ENCODE measurements at regions not wholly inside any gene's neighbourhood (a gene's known extent, or its start where the extent isn't known, plus 50 kb on each side); places are given as distances from the start of the nearest gene placed in this dataset.

DNA sequence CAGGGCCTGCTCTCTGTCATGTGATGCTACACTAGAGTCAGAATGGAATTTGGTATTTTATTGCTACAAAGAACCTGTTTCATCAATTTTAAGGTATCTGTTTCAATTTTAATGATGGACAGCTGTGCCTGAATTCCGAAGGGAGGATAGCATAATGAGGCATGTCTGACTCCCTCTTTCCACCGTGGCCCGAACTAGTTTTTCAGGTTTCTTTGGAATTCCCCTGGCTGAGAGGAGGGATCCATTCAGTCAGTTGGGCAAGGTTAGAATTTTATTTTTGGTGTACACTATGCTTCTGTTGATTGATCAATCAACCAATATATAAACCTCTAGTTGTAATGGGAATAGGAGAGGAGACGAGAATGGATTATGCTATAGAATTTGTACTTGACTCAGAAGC is 761.8 kb downstream of the FAM133A start:
- Mint-ChIP-seq H3K9me3 (peaks cover 3% of the 10 kb centered on the region; the same call in 2 of the 3 replicates), H3K27ac (no peak overlapping the region), H3K36me3 (ENCODE audit: low read depth) (peaks cover 16% of the 10 kb centered on the region; the same call in 2 of the 3 replicates), H3K27me3 (ENCODE audit: insufficient read depth, low read depth, poor library complexity) (no peaks in the 10 kb centered on the region), H3K4me1 (no peaks in the 10 kb centered on the region), H3K4me3 (no peak overlapping the region)
- ATAC-seq (no peak), DNase-seq (ENCODE audit: low spot score) (no peak)
- H3K9me2 ChIP-seq (ENCODE audit: insufficient read depth) = no peaks in the 10 kb centered on the region
- no peaks in the 10 kb centered on the region for H3K36me3 ChIP-seq (ENCODE audit: insufficient read depth)
- TF ChIP-seq, protein P1, sequence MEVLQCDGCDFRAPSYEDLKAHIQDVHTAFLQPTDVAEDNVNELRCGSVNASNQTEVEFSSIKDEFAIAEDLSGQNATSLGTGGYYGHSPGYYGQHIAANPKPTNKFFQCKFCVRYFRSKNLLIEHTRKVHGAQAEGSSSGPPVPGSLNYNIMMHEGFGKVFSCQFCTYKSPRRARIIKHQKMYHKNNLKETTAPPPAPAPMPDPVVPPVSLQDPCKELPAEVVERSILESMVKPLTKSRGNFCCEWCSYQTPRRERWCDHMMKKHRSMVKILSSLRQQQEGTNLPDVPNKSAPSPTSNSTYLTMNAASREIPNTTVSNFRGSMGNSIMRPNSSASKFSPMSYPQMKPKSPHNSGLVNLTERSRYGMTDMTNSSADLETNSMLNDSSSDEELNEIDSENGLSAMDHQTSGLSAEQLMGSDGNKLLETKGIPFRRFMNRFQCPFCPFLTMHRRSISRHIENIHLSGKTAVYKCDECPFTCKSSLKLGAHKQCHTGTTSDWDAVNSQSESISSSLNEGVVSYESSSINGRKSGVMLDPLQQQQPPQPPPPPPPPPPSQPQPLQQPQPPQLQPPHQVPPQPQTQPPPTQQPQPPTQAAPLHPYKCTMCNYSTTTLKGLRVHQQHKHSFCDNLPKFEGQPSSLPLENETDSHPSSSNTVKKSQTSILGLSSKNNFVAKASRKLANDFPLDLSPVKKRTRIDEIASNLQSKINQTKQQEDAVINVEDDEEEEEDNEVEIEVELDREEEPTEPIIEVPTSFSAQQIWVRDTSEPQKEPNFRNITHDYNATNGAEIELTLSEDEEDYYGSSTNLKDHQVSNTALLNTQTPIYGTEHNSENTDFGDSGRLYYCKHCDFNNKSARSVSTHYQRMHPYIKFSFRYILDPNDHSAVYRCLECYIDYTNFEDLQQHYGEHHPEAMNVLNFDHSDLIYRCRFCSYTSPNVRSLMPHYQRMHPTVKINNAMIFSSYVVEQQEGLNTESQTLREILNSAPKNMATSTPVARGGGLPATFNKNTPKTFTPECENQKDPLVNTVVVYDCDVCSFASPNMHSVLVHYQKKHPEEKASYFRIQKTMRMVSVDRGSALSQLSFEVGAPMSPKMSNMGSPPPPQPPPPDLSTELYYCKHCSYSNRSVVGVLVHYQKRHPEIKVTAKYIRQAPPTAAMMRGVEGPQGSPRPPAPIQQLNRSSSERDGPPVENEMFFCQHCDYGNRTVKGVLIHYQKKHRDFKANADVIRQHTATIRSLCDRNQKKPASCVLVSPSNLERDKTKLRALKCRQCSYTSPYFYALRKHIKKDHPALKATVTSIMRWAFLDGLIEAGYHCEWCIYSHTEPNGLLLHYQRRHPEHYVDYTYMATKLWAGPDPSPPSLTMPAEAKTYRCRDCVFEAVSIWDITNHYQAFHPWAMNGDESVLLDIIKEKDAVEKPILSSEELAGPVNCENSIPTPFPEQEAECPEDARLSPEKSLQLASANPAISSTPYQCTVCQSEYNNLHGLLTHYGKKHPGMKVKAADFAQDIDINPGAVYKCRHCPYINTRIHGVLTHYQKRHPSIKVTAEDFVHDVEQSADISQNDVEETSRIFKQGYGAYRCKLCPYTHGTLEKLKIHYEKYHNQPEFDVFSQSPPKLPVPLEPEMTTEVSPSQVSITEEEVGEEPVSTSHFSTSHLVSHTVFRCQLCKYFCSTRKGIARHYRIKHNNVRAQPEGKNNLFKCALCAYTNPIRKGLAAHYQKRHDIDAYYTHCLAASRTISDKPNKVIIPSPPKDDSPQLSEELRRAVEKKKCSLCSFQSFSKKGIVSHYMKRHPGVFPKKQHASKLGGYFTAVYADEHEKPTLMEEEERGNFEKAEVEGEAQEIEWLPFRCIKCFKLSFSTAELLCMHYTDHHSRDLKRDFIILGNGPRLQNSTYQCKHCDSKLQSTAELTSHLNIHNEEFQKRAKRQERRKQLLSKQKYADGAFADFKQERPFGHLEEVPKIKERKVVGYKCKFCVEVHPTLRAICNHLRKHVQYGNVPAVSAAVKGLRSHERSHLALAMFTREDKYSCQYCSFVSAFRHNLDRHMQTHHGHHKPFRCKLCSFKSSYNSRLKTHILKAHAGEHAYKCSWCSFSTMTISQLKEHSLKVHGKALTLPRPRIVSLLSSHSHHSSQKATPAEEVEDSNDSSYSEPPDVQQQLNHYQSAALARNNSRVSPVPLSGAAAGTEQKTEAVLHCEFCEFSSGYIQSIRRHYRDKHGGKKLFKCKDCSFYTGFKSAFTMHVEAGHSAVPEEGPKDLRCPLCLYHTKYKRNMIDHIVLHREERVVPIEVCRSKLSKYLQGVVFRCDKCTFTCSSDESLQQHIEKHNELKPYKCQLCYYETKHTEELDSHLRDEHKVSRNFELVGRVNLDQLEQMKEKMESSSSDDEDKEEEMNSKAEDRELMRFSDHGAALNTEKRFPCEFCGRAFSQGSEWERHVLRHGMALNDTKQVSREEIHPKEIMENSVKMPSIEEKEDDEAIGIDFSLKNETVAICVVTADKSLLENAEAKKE (CRISPR knock-in tag; IDR thresholded peaks at IDR 0.05) = no peak
- TF ChIP-seq JUNB (IDR thresholded peaks at IDR 0.05; ENCODE audit: unreplicated experiment) (no peak), CREB1 (CRISPR knock-in tag; IDR thresholded peaks at IDR 0.05; ENCODE audit: low read depth) (no peak), ZNF114 (CRISPR knock-in tag; IDR thresholded peaks at IDR 0.05) (no peak), EZH2phosphoT487 (IDR thresholded peaks at IDR 0.05; ENCODE audit: unreplicated experiment) (no peak), ZNF331 (CRISPR knock-in tag; IDR thresholded peaks at IDR 0.05; ENCODE audit: low read depth) (no peak), EZH2 (IDR thresholded peaks at IDR 0.05; ENCODE audit: low read depth, unreplicated experiment) (no peak), POLR2AphosphoS5 (IDR thresholded peaks at IDR 0.05; ENCODE audit: low read depth) (no peak), STAT1 (IDR thresholded peaks at IDR 0.05; ENCODE audit: unreplicated experiment) (no peak), NANOG (IDR thresholded peaks at IDR 0.05; ENCODE audit: borderline replicate concordance) (no peak)
- TF ChIP-seq, protein P2, sequence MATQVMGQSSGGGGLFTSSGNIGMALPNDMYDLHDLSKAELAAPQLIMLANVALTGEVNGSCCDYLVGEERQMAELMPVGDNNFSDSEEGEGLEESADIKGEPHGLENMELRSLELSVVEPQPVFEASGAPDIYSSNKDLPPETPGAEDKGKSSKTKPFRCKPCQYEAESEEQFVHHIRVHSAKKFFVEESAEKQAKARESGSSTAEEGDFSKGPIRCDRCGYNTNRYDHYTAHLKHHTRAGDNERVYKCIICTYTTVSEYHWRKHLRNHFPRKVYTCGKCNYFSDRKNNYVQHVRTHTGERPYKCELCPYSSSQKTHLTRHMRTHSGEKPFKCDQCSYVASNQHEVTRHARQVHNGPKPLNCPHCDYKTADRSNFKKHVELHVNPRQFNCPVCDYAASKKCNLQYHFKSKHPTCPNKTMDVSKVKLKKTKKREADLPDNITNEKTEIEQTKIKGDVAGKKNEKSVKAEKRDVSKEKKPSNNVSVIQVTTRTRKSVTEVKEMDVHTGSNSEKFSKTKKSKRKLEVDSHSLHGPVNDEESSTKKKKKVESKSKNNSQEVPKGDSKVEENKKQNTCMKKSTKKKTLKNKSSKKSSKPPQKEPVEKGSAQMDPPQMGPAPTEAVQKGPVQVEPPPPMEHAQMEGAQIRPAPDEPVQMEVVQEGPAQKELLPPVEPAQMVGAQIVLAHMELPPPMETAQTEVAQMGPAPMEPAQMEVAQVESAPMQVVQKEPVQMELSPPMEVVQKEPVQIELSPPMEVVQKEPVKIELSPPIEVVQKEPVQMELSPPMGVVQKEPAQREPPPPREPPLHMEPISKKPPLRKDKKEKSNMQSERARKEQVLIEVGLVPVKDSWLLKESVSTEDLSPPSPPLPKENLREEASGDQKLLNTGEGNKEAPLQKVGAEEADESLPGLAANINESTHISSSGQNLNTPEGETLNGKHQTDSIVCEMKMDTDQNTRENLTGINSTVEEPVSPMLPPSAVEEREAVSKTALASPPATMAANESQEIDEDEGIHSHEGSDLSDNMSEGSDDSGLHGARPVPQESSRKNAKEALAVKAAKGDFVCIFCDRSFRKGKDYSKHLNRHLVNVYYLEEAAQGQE (IDR thresholded peaks at IDR 0.05; ENCODE audit: unreplicated experiment) = no peak
- TF ChIP-seq, protein P3, sequence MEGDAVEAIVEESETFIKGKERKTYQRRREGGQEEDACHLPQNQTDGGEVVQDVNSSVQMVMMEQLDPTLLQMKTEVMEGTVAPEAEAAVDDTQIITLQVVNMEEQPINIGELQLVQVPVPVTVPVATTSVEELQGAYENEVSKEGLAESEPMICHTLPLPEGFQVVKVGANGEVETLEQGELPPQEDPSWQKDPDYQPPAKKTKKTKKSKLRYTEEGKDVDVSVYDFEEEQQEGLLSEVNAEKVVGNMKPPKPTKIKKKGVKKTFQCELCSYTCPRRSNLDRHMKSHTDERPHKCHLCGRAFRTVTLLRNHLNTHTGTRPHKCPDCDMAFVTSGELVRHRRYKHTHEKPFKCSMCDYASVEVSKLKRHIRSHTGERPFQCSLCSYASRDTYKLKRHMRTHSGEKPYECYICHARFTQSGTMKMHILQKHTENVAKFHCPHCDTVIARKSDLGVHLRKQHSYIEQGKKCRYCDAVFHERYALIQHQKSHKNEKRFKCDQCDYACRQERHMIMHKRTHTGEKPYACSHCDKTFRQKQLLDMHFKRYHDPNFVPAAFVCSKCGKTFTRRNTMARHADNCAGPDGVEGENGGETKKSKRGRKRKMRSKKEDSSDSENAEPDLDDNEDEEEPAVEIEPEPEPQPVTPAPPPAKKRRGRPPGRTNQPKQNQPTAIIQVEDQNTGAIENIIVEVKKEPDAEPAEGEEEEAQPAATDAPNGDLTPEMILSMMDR (conservative IDR thresholded peaks at IDR 0.05; ENCODE audit: low read depth in 2 of 2) = no peak
- TF ChIP-seq, protein P4, sequence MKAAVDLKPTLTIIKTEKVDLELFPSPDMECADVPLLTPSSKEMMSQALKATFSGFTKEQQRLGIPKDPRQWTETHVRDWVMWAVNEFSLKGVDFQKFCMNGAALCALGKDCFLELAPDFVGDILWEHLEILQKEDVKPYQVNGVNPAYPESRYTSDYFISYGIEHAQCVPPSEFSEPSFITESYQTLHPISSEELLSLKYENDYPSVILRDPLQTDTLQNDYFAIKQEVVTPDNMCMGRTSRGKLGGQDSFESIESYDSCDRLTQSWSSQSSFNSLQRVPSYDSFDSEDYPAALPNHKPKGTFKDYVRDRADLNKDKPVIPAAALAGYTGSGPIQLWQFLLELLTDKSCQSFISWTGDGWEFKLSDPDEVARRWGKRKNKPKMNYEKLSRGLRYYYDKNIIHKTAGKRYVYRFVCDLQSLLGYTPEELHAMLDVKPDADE (IDR thresholded peaks at IDR 0.05) = no peak
- no peak overlapping the region for H3K4me2 ChIP-seq
- no peaks in the 10 kb centered on the region for H3K4me1 ChIP-seq (ENCODE audit: insufficient read depth)
- H3F3A ChIP-seq (replicated peaks; ENCODE audit: low read depth) = no peaks in the 10 kb centered on the region
- no peaks in the 10 kb centered on the region for H3K79me2 ChIP-seq (replicated peaks; ENCODE audit: insufficient read depth)
- H2AFZ ChIP-seq = no peak overlapping the region
- H4K20me1 ChIP-seq (replicated peaks; ENCODE audit: insufficient read depth) = no peaks in the 10 kb centered on the region
- no peak overlapping the region for H3K4me3 ChIP-seq
- no peaks in the 10 kb centered on the region for H3K27me3 ChIP-seq (ENCODE audit: insufficient read depth)
- no peak overlapping the region for H3K27ac ChIP-seq (ENCODE audit: low read depth)

Data from GM23338 (cell line).